ENCODE measurements at regions not wholly inside any gene's neighbourhood (a gene's known extent, or its start where the extent isn't known, plus 50 kb on each side); places are given as distances from the start of the nearest gene placed in this dataset.
"Not testable (repeated sequence)": the region's sequence is repeated elsewhere in the genome, so short reads cannot be mapped to it uniquely, and the experiment has no call there.

GRCh38 chr16:26457095-26457494, 609.6 kb upstream of the C16orf82 start:
- WGBS, result 44% methylated on average over 7 of the region's 7 CpGs
- H3K36me3 ChIP-seq (ENCODE audit: insufficient read depth), result no peaks in the 10 kb centered on the region
- H3K27ac ChIP-seq (ENCODE audit: low read depth), result no peak overlapping the region
- DNase-seq (ENCODE audit: extremely low spot score), result no peak
- H3K4me3 ChIP-seq (ENCODE audit: low read depth, low read length), result no peak overlapping the region
- no peaks in the 10 kb centered on the region for H3K4me1 ChIP-seq (ENCODE audit: insufficient read depth)

GRCh38 chr16:26457882-26458281, 608.8 kb upstream of the C16orf82 start:
- no peaks in the 10 kb centered on the region for H3K4me1 ChIP-seq (ENCODE audit: insufficient read depth)
- 92% methylated on average over 4 of the region's 4 CpGs for WGBS
- DNase-seq (ENCODE audit: extremely low spot score), result no peak
- no peaks in the 10 kb centered on the region for H3K36me3 ChIP-seq (ENCODE audit: insufficient read depth)
- no peak overlapping the region for H3K27ac ChIP-seq (ENCODE audit: low read depth)
- no peak overlapping the region for H3K4me3 ChIP-seq (ENCODE audit: low read depth, low read length)

GRCh38 chr16:26464576-26465266, 602.0 kb upstream of the C16orf82 start:
- no peak for DNase-seq (ENCODE audit: extremely low spot score)
- Histone ChIP-seq H3K4me3 (ENCODE audit: low read depth, low read length) (no peak overlapping the region), H3K4me1 (ENCODE audit: insufficient read depth) (no peaks in the 10 kb centered on the region), H3K36me3 (ENCODE audit: insufficient read depth) (no peaks in the 10 kb centered on the region), H3K27ac (ENCODE audit: low read depth) (no peak overlapping the region)
- WGBS, result 95% methylated on average over 7 of the region's 7 CpGs

- not testable (repeated sequence) for DNase-seq (ENCODE audit: extremely low spot score); H3K4me3 ChIP-seq (ENCODE audit: low read depth, low read length)
- 88% methylated on average over 10 of the region's 10 CpGs for WGBS
These were observed 592.3 kb upstream of the C16orf82 start for GRCh38 chr16:26474405-26474804.

GRCh38 chr16:26475596-26475995, 591.1 kb upstream of the C16orf82 start:
- H3K36me3 ChIP-seq (ENCODE audit: insufficient read depth), result no peaks in the 10 kb centered on the region
- DNase-seq (ENCODE audit: extremely low spot score), result no peak
- 40% methylated on average over 2 of the region's 2 CpGs for WGBS
- no peak overlapping the region for H3K4me3 ChIP-seq (ENCODE audit: low read depth, low read length)
- H3K27ac ChIP-seq (ENCODE audit: low read depth), result no peak overlapping the region
- no peaks in the 10 kb centered on the region for H3K4me1 ChIP-seq (ENCODE audit: insufficient read depth)

More at GRCh38 chr16:26474405-26474804, 592.3 kb upstream of the C16orf82 start:
- not testable (repeated sequence) for H3K27ac ChIP-seq (ENCODE audit: low read depth); H3K4me1 ChIP-seq (ENCODE audit: insufficient read depth); H3K36me3 ChIP-seq (ENCODE audit: insufficient read depth)

GRCh38 chr16:26491101-26491670, 575.5 kb upstream of the C16orf82 start:
- 38% methylated on average over 6 of the region's 6 CpGs for WGBS
- DNase-seq (ENCODE audit: extremely low spot score), result no peak
- no peaks in the 10 kb centered on the region for H3K4me1 ChIP-seq (ENCODE audit: insufficient read depth)
- H3K4me3 ChIP-seq (ENCODE audit: low read depth, low read length), result no peak overlapping the region
- H3K27ac ChIP-seq (ENCODE audit: low read depth), result no peak overlapping the region
- no peaks in the 10 kb centered on the region for H3K36me3 ChIP-seq (ENCODE audit: insufficient read depth)

- Histone ChIP-seq H3K4me1 (ENCODE audit: insufficient read depth) (no peaks in the 10 kb centered on the region), H3K27ac (ENCODE audit: low read depth) (no peak overlapping the region), H3K36me3 (ENCODE audit: insufficient read depth) (no peaks in the 10 kb centered on the region), H3K4me3 (ENCODE audit: low read depth, low read length) (no peak overlapping the region)
- 85% methylated on average over 6 of the region's 6 CpGs for WGBS
- DNase-seq (ENCODE audit: extremely low spot score), result no peak
These were observed 574.8 kb upstream of the C16orf82 start for GRCh38 chr16:26491962-26492361.

- Histone ChIP-seq H3K36me3 (ENCODE audit: insufficient read depth) (no peaks in the 10 kb centered on the region), H3K4me1 (ENCODE audit: insufficient read depth) (no peaks in the 10 kb centered on the region), H3K27ac (ENCODE audit: low read depth) (no peak overlapping the region), H3K4me3 (ENCODE audit: low read depth, low read length) (no peak overlapping the region)
- DNase-seq (ENCODE audit: extremely low spot score), result peak; percentile 2
- WGBS, result 26% methylated on average over 1 of the region's 1 CpG
These were observed 573.0 kb upstream of the C16orf82 start for GRCh38 chr16:26493751-26494150.

GRCh38 chr16:26497896-26498295, 568.8 kb upstream of the C16orf82 start:
- H3K4me1 ChIP-seq (ENCODE audit: insufficient read depth), result no peaks in the 10 kb centered on the region
- no peak overlapping the region for H3K4me3 ChIP-seq (ENCODE audit: low read depth, low read length)
- no peaks in the 10 kb centered on the region for H3K36me3 ChIP-seq (ENCODE audit: insufficient read depth)
- 74% methylated on average over 3 of the region's 3 CpGs for WGBS
- H3K27ac ChIP-seq (ENCODE audit: low read depth), result no peak overlapping the region
- no peak for DNase-seq (ENCODE audit: extremely low spot score)

GRCh38 chr16:26500326-26500725, 566.4 kb upstream of the C16orf82 start:
- WGBS, result 70% methylated on average over 6 of the region's 6 CpGs
- H3K36me3 ChIP-seq (ENCODE audit: insufficient read depth), result no peaks in the 10 kb centered on the region
- no peak overlapping the region for H3K27ac ChIP-seq (ENCODE audit: low read depth)
- no peak overlapping the region for H3K4me3 ChIP-seq (ENCODE audit: low read depth, low read length)
- no peaks in the 10 kb centered on the region for H3K4me1 ChIP-seq (ENCODE audit: insufficient read depth)
- no peak for DNase-seq (ENCODE audit: extremely low spot score)

GRCh38 chr16:26505496-26505895, 561.2 kb upstream of the C16orf82 start:
- DNase-seq (ENCODE audit: extremely low spot score), result no peak
- Histone ChIP-seq H3K4me3 (ENCODE audit: low read depth, low read length) (no peak overlapping the region), H3K4me1 (ENCODE audit: insufficient read depth) (no peaks in the 10 kb centered on the region), H3K27ac (ENCODE audit: low read depth) (no peak overlapping the region), H3K36me3 (ENCODE audit: insufficient read depth) (no peaks in the 10 kb centered on the region)

GRCh38 chr16:26508946-26509345, 557.8 kb upstream of the C16orf82 start:
- not testable (repeated sequence) for H3K4me3 ChIP-seq (ENCODE audit: low read depth, low read length); H3K36me3 ChIP-seq (ENCODE audit: insufficient read depth); DNase-seq (ENCODE audit: extremely low spot score); H3K27ac ChIP-seq (ENCODE audit: low read depth); H3K4me1 ChIP-seq (ENCODE audit: insufficient read depth)
- 88% methylated on average over 4 of the region's 4 CpGs for WGBS

- DNase-seq (ENCODE audit: extremely low spot score), result no peak
- Histone ChIP-seq H3K27ac (ENCODE audit: low read depth) (no peak overlapping the region), H3K36me3 (ENCODE audit: insufficient read depth) (no peaks in the 10 kb centered on the region), H3K4me3 (ENCODE audit: low read depth, low read length) (no peak overlapping the region), H3K4me1 (ENCODE audit: insufficient read depth) (no peaks in the 10 kb centered on the region)
- 65% methylated on average over 1 of the region's 1 CpG for WGBS
These were observed 555.8 kb upstream of the C16orf82 start for GRCh38 chr16:26510924-26511323.

- DNase-seq (ENCODE audit: extremely low spot score), result no peak
- H3K4me1 ChIP-seq (ENCODE audit: insufficient read depth), result no peaks in the 10 kb centered on the region
- H3K27ac ChIP-seq (ENCODE audit: low read depth), result no peak overlapping the region
- WGBS, result 51% methylated on average over 6 of the region's 6 CpGs
- H3K4me3 ChIP-seq (ENCODE audit: low read depth, low read length), result no peak overlapping the region
- no peaks in the 10 kb centered on the region for H3K36me3 ChIP-seq (ENCODE audit: insufficient read depth)
These were observed 555.3 kb upstream of the C16orf82 start for GRCh38 chr16:26511463-26511862.
